HEK293 (cell line): ENCODE measurements at regions not wholly inside any gene's neighbourhood (a gene's known extent, or its start where the extent isn't known, plus 50 kb on each side); places are given as distances from the start of the nearest gene placed in this dataset.

Experiments used
- CTCF ChIA-PET: fragments of 350-600 bp; formaldehyde crosslinking; extraction: SDS; loops from one replicate; lab custom pipeline; 2021; ENCODE audit warnings: antibody characterized with exemption; lab: Yijun Ruan, JAX
- POLR2A ChIA-PET: fragments of 300-600 bp; formaldehyde crosslinking; extraction: SDS; loops from one replicate; lab custom pipeline; 2020; ENCODE audit warnings: antibody characterized with exemption, inconsistent platforms; lab: Yijun Ruan, JAX
- H3K27ac ChIP-seq: fragments of 200-500 bp; sonication (Bioruptor generic); 2 replicates; pipeline ENCODE4 v1.5.1; 2014; ENCODE audit warnings: low read depth, low read length, control low read depth, inconsistent platforms; ENCODE audit errors: extremely low read depth
- H3K36me3 ChIP-seq, 2 experiments: fragments of 200-500 bp in 1 of 2; sonication (Bioruptor generic) in 1 of 2; 1 replicate in 1 of 2; 2 replicates in 1 of 2; pipeline ENCODE4 v1.5.1; 2014 to 2017; ENCODE audit warnings: inconsistent platforms in 2 of 2, low read length in 2 of 2; ENCODE audit not compliant: control insufficient read depth in 2 of 2, insufficient read depth in 1 of 2
- H3K4me1 ChIP-seq: fragments of 200-500 bp; sonication (Bioruptor generic); 2 replicates; pipeline ENCODE4 v1.5.1; 2014; ENCODE audit warnings: mild to moderate bottlenecking, low read length, inconsistent platforms; ENCODE audit not compliant: control insufficient read depth, insufficient read depth
- H3K4me3 ChIP-seq: 2 replicates; pipeline ENCODE4 v1.5.1; 2011; ENCODE audit warnings: low read depth, mild to moderate bottlenecking, control low read depth, low read length, moderate library complexity
- H3K9me3 ChIP-seq: fragments of 200-500 bp; sonication (Bioruptor generic); 2 replicates; pipeline ENCODE4 v1.5.1; 2014; ENCODE audit warnings: low read depth, low read length, inconsistent platforms; ENCODE audit not compliant: control insufficient read depth, insufficient read depth
- ATF2 ChIP-seq: fragments of 450-650 bp; formaldehyde crosslinking; IDR thresholded peaks from 2 replicates; pipeline ENCODE4 v1.5.1; 2016; ENCODE audit warnings: missing biosample characterization, missing genetic modification characterization, low read depth
- BCL11A ChIP-seq: fragments of 450-650 bp; formaldehyde crosslinking; IDR thresholded peaks from 2 replicates; pipeline ENCODE4 v1.5.1; 2016; ENCODE audit warnings: low read depth, missing biosample characterization, missing genetic modification characterization
- KLF9 ChIP-seq: fragments of 450-650 bp; formaldehyde crosslinking; IDR thresholded peaks from 2 replicates; pipeline ENCODE4 v1.5.1; 2016; ENCODE audit warnings: missing biosample characterization, missing genetic modification characterization, low read depth
- MYNN ChIP-seq: fragments of 450-650 bp; formaldehyde crosslinking; IDR thresholded peaks from 2 replicates; pipeline ENCODE4 v1.5.1; 2016; ENCODE audit warnings: missing biosample characterization, missing genetic modification characterization, borderline replicate concordance
- TCF7L2 ChIP-seq: IDR thresholded peaks from 2 replicates; pipeline ENCODE4 v1.6.1; 2011; ENCODE audit warnings: low read depth, mild to moderate bottlenecking, inconsistent platforms, low read length, moderate library complexity, borderline replicate concordance
- ZBTB11 ChIP-seq: fragments of 450-650 bp; formaldehyde crosslinking; conservative IDR thresholded peaks from 2 replicates; pipeline ENCODE4 v1.5.1; 2016; ENCODE audit warnings: low read depth, missing biosample characterization, missing genetic modification characterization
- ZBTB48 ChIP-seq: fragments of 450-650 bp; formaldehyde crosslinking; IDR thresholded peaks from 2 replicates; pipeline ENCODE4 v1.5.1; 2016; ENCODE audit warnings: missing biosample characterization, missing genetic modification characterization
- ZFHX2 ChIP-seq: fragments of 450-650 bp; formaldehyde crosslinking; conservative IDR thresholded peaks from 2 replicates; pipeline ENCODE4 v1.5.1; 2016; ENCODE audit warnings: missing biosample characterization, missing genetic modification characterization
- ZNF146 ChIP-seq: fragments of 450-650 bp; formaldehyde crosslinking; IDR thresholded peaks from 2 replicates; pipeline ENCODE4 v1.5.1; 2016; ENCODE audit warnings: missing biosample characterization, missing genetic modification characterization
- ZNF311 ChIP-seq: fragments of 450-650 bp; formaldehyde crosslinking; IDR thresholded peaks from 2 replicates; pipeline ENCODE4 v1.5.1; 2017; ENCODE audit warnings: missing biosample characterization, missing genetic modification characterization, borderline replicate concordance
- ZNF350 ChIP-seq: fragments of 450-650 bp; formaldehyde crosslinking; IDR thresholded peaks from 2 replicates; pipeline ENCODE4 v1.5.0; 2017; ENCODE audit warnings: missing biosample characterization, mild to moderate bottlenecking, missing genetic modification characterization
- ZNF37A ChIP-seq: fragments of 450-650 bp; IDR thresholded peaks from 2 replicates; pipeline ENCODE4 v1.5.1; 2018; ENCODE audit warnings: missing biosample characterization, missing genetic modification characterization
- ZNF398 ChIP-seq: fragments of 450-650 bp; formaldehyde crosslinking; IDR thresholded peaks from 2 replicates; pipeline ENCODE4 v1.5.1; 2017; ENCODE audit warnings: missing biosample characterization, missing genetic modification characterization
- ZNF426 ChIP-seq: fragments of 450-650 bp; formaldehyde crosslinking; IDR thresholded peaks from 2 replicates; pipeline ENCODE4 v1.5.1; 2017; ENCODE audit warnings: missing biosample characterization, missing genetic modification characterization, mild to moderate bottlenecking, inconsistent platforms, moderate library complexity
- ZNF518A ChIP-seq: fragments of 450-650 bp; formaldehyde crosslinking; conservative IDR thresholded peaks from 2 replicates; pipeline ENCODE4 v1.5.1; 2016; ENCODE audit warnings: low read depth, missing biosample characterization, missing genetic modification characterization
- ZNF544 ChIP-seq: fragments of 450-650 bp; formaldehyde crosslinking; IDR thresholded peaks from 2 replicates; pipeline ENCODE4 v1.5.0; 2017; ENCODE audit warnings: missing biosample characterization, missing genetic modification characterization
- ZNF623 ChIP-seq: fragments of 450-650 bp; formaldehyde crosslinking; IDR thresholded peaks from 2 replicates; pipeline ENCODE4 v1.5.1; 2016; ENCODE audit warnings: missing biosample characterization, missing genetic modification characterization
- ZNF658 ChIP-seq: fragments of 450-650 bp; formaldehyde crosslinking; IDR thresholded peaks from 2 replicates; pipeline ENCODE4; 2016; ENCODE audit warnings: missing biosample characterization, missing genetic modification characterization
- ZNF664 ChIP-seq: fragments of 450-650 bp; formaldehyde crosslinking; IDR thresholded peaks from 2 replicates; pipeline ENCODE4 v1.5.1; 2016; ENCODE audit warnings: missing biosample characterization, missing genetic modification characterization
- ZNF692 ChIP-seq: fragments of 450-650 bp; formaldehyde crosslinking; IDR thresholded peaks from 2 replicates; pipeline ENCODE4 v1.5.1; 2016; ENCODE audit warnings: missing biosample characterization, missing genetic modification characterization
- ZSCAN16 ChIP-seq: fragments of 450-650 bp; formaldehyde crosslinking; IDR thresholded peaks from 2 replicates; pipeline ENCODE4 v1.5.1; 2016; ENCODE audit warnings: missing biosample characterization, missing genetic modification characterization
- ZXDB ChIP-seq: fragments of 450-650 bp; formaldehyde crosslinking; IDR thresholded peaks from 2 replicates; pipeline ENCODE4 v1.5.1; 2016; ENCODE audit warnings: missing biosample characterization, missing genetic modification characterization

GRCh38 chr15:46773016-46773415 lies 944.3 kb upstream of the SEMA6D start:
- H3K27ac ChIP-seq, result no peak overlapping the region
- TF ChIP-seq ZNF426 (tag by site-specific recombination), result no peak
- TF ChIP-seq MYNN (tag by site-specific recombination), result no peak
- no peak for TF ChIP-seq ZNF146 (tag by site-specific recombination)
- TF ChIP-seq ZBTB48 (tag by site-specific recombination), result no peak
- no peak for TF ChIP-seq ZNF623
- TF ChIP-seq ZNF664 (tag by site-specific recombination), result no peak
- TF ChIP-seq ZNF658, result no peak
- no peak for TF ChIP-seq KLF9 (tag by site-specific recombination)
- TF ChIP-seq ZBTB11 (tag by site-specific recombination), result no peak
- no peak for TF ChIP-seq ZNF544 (tag by site-specific recombination)
- TF ChIP-seq ZNF311, result no peak
- TF ChIP-seq ATF2 (tag by site-specific recombination), result no peak
- TF ChIP-seq TCF7L2, result no peak
- TF ChIP-seq ZNF398 (tag by site-specific recombination), result no peak
- TF ChIP-seq BCL11A (tag by site-specific recombination), result no peak
- TF ChIP-seq, all 188 proteins: peak for 0
- Histone ChIP-seq H3K4me1 (no peaks in the 10 kb centered on the region), H3K4me3 (no peak overlapping the region), H3K36me3 (no peaks in the 10 kb centered on the region), H3K9me3 (no peaks in the 10 kb centered on the region)
- POLR2A ChIA-PET, result no interaction called here
- CTCF ChIA-PET, result no interaction called here

GRCh38 chr15:46778876-46779275 lies 938.4 kb upstream of the SEMA6D start:
- Histone ChIP-seq H3K4me1 (no peaks in the 10 kb centered on the region), H3K36me3 (no peaks in the 10 kb centered on the region), H3K4me3 (no peak overlapping the region), H3K9me3 (no peaks in the 10 kb centered on the region), H3K27ac (no peak overlapping the region)
- CTCF ChIA-PET, result no interaction called here
- POLR2A ChIA-PET, result no interaction called here
- TF ChIP-seq ZNF518A (no peak), ZNF311 (no peak), ZFHX2 (no peak), ZNF426 (tag by site-specific recombination) (no peak), ZNF37A (tag by site-specific recombination) (no peak), ZNF350 (no peak), ZXDB (tag by site-specific recombination) (no peak), ZNF692 (tag by site-specific recombination) (no peak), ZSCAN16 (tag by site-specific recombination) (no peak)
